HG03354 (cell line): ENCODE measurements at regions not wholly inside any gene's neighbourhood (a gene's known extent, or its start where the extent isn't known, plus 50 kb on each side); places are given as distances from the start of the nearest gene placed in this dataset.

Experiments used
- ATAC-seq: cut with Tn5 transposase; IDR thresholded peaks from one replicate; pipeline ENCODE4 v1.9.1; 2021; ENCODE audit warnings: mild to moderate bottlenecking; ENCODE audit not compliant: unreplicated experiment, poor library complexity, severe bottlenecking

DNA sequence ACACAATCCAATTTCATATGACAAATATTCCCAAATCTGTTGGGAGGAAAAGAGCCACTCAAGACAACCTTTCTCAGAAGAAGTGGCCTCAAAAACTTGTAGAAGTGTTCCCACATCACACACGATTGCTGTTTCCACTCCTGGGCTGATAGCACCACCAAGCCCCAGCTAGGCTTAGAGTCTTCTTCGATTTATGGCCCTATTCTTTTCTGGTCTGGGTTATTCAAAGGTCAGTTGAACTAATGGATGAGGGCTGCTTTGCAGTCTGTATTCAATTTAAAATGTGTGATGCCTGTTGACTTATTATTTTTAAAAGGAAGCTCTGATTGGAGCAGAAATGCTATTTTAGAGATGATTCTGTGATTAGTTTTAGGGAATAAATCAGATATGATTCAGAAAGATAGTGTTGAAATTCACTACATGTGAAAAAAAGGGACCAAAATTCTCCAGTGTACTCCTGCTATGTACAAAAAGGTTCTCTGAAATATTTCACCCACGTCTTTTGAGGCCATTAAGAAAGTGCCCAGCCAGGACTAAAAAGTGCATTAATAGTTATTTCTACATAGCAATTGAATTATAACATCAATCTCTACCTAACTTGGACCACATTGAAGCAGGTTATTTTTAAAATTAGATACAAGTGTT, 57.3 kb upstream of the SPON1 start:
- ATAC-seq, result no peak

DNA sequence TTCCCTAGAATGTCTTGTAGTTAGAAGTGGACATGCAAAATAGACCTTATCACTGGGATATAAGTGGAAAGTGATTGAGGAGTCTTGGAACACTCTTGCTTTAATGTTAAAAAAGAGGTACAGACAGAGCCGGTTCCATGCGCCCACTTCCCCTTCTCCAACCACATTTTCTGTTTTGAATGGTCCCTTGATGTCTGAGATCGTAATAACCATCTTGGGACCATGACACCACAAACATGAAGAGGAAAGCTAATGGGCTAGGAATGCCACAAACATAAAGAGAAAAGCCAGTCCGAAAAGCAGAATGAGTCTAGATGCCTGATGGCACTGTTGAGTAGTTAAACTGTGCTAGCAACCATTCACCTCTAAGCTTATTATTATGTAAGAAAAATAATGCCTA, 54.8 kb upstream of the SPON1 start:
- ATAC-seq, result no peak

GRCh38 chr11:13908535-13908934, 54.0 kb upstream of the SPON1 start:
- no peak for ATAC-seq
